ENCODE measurements at regions not wholly inside any gene's neighbourhood (a gene's known extent, or its start where the extent isn't known, plus 50 kb on each side); places are given as distances from the start of the nearest gene placed in this dataset.
"Not testable (repeated sequence)": the region's sequence is repeated elsewhere in the genome, so short reads cannot be mapped to it uniquely, and the experiment has no call there.

GRCh38 chr16:5296176-5296575 lies 198.6 kb upstream of the EEF2KMT start:
- ChIA-PET POLR2A (interaction anchor here (0.7 kb wide), 1 partner anchor 18 kb away, joined by 3 read pairs; no protein-coding TSS in a partner anchor), CTCF (ENCODE audit: unreplicated experiment) (no interaction called here)
- H3K4me1 ChIP-seq (ENCODE audit: insufficient read depth, low read length, poor library complexity, severe bottlenecking) = no peaks in the 10 kb centered on the region
- no peaks in the 10 kb centered on the region for H3K36me3 ChIP-seq (ENCODE audit: insufficient read depth, low read length)
- intact Hi-C loops (cut with micrococcal nuclease; ENCODE audit: unreplicated experiment) = no loop called here
- H3K9me3 ChIP-seq (ENCODE audit: low read length) = no peaks in the 10 kb centered on the region
- H3K4me2 ChIP-seq (ENCODE audit: low read length) = no peak overlapping the region
- TF ChIP-seq CTCF (conservative IDR thresholded peaks at IDR 0.05; ENCODE audit: low read length) = no peak
- no peak for TF ChIP-seq EZH2phosphoT487 (IDR thresholded peaks at IDR 0.05; ENCODE audit: borderline replicate concordance, low read depth, low read length)
- no TSS peak for BruUV-seq (replicated peaks)
- H3K27ac ChIP-seq (ENCODE audit: low read depth, low read length, poor library complexity, severe bottlenecking) = no peak overlapping the region
- H3K79me2 ChIP-seq (ENCODE audit: insufficient read depth, low read depth, low read length) = no peaks in the 10 kb centered on the region
- no peak overlapping the region for H2AFZ ChIP-seq (ENCODE audit: low read length)
- H4K20me1 ChIP-seq (ENCODE audit: insufficient read depth, low read length) = no peaks in the 10 kb centered on the region
- no peaks in the 10 kb centered on the region for H3K9me2 ChIP-seq (ENCODE audit: insufficient read depth, low read length)
- H3K4me3 ChIP-seq (ENCODE audit: low read depth, low read length, poor library complexity, severe bottlenecking) = no peak overlapping the region
- no peak for DNase-seq (ENCODE audit: low spot score)

GRCh38 chr16:5295304-5295703 lies 197.7 kb upstream of the EEF2KMT start:
- intact Hi-C loops (cut with micrococcal nuclease; ENCODE audit: unreplicated experiment); BruUV-seq (replicated peaks): not testable (repeated sequence)

GRCh38 chr16:5282152-5282551 lies 184.6 kb upstream of the EEF2KMT start:
- BruUV-seq (replicated peaks); H2AFZ ChIP-seq (ENCODE audit: low read length); H3K9me3 ChIP-seq (ENCODE audit: low read length); CTCF ChIA-PET (ENCODE audit: unreplicated experiment); H4K20me1 ChIP-seq (ENCODE audit: insufficient read depth, low read length); POLR2A ChIA-PET; H3K4me1 ChIP-seq (ENCODE audit: insufficient read depth, low read length, poor library complexity, severe bottlenecking); DNase-seq (ENCODE audit: low spot score); H3K4me2 ChIP-seq (ENCODE audit: low read length); H3K27ac ChIP-seq (ENCODE audit: low read depth, low read length, poor library complexity, severe bottlenecking); H3K79me2 ChIP-seq (ENCODE audit: insufficient read depth, low read depth, low read length); H3K9me2 ChIP-seq (ENCODE audit: insufficient read depth, low read length); intact Hi-C loops (cut with micrococcal nuclease; ENCODE audit: unreplicated experiment); H3K4me3 ChIP-seq (ENCODE audit: low read depth, low read length, poor library complexity, severe bottlenecking); H3K36me3 ChIP-seq (ENCODE audit: insufficient read depth, low read length): not testable (repeated sequence)

More at GRCh38 chr16:5295304-5295703, 197.7 kb upstream of the EEF2KMT start:
- H3K79me2 ChIP-seq (ENCODE audit: insufficient read depth, low read depth, low read length); H3K9me3 ChIP-seq (ENCODE audit: low read length); H3K4me3 ChIP-seq (ENCODE audit: low read depth, low read length, poor library complexity, severe bottlenecking); H2AFZ ChIP-seq (ENCODE audit: low read length); H4K20me1 ChIP-seq (ENCODE audit: insufficient read depth, low read length); DNase-seq (ENCODE audit: low spot score); H3K4me2 ChIP-seq (ENCODE audit: low read length); H3K9me2 ChIP-seq (ENCODE audit: insufficient read depth, low read length); CTCF ChIA-PET (ENCODE audit: unreplicated experiment); H3K36me3 ChIP-seq (ENCODE audit: insufficient read depth, low read length); H3K27ac ChIP-seq (ENCODE audit: low read depth, low read length, poor library complexity, severe bottlenecking); H3K4me1 ChIP-seq (ENCODE audit: insufficient read depth, low read length, poor library complexity, severe bottlenecking): not testable (repeated sequence)
- POLR2A ChIA-PET = interaction anchor here (0.6 kb wide), 1 partner anchor 1285 kb away, joined by 5 read pairs; no protein-coding TSS in a partner anchor

- no peak overlapping the region for H3K27ac ChIP-seq (ENCODE audit: low read depth, low read length, poor library complexity, severe bottlenecking)
- no peak overlapping the region for H2AFZ ChIP-seq (ENCODE audit: low read length)
- H3K36me3 ChIP-seq (ENCODE audit: insufficient read depth, low read length) = no peaks in the 10 kb centered on the region
- no peak for DNase-seq (ENCODE audit: low spot score)
- no peaks in the 10 kb centered on the region for H4K20me1 ChIP-seq (ENCODE audit: insufficient read depth, low read length)
- no TSS peak for BruUV-seq (replicated peaks)
- no peaks in the 10 kb centered on the region for H3K9me3 ChIP-seq (ENCODE audit: low read length)
- no peaks in the 10 kb centered on the region for H3K9me2 ChIP-seq (ENCODE audit: insufficient read depth, low read length)
- intact Hi-C loops (cut with micrococcal nuclease; ENCODE audit: unreplicated experiment) = no loop called here
- TF ChIP-seq CTCF (conservative IDR thresholded peaks at IDR 0.05; ENCODE audit: low read length) = no peak
- no peak for TF ChIP-seq EZH2phosphoT487 (IDR thresholded peaks at IDR 0.05; ENCODE audit: borderline replicate concordance, low read depth, low read length)
- ChIA-PET POLR2A (no interaction called here), CTCF (ENCODE audit: unreplicated experiment) (no interaction called here)
- no peaks in the 10 kb centered on the region for H3K79me2 ChIP-seq (ENCODE audit: insufficient read depth, low read depth, low read length)
- no peaks in the 10 kb centered on the region for H3K4me1 ChIP-seq (ENCODE audit: insufficient read depth, low read length, poor library complexity, severe bottlenecking)
- no peak overlapping the region for H3K4me2 ChIP-seq (ENCODE audit: low read length)
- no peak overlapping the region for H3K4me3 ChIP-seq (ENCODE audit: low read depth, low read length, poor library complexity, severe bottlenecking)
These were observed 159.9 kb upstream of the EEF2KMT start for GRCh38 chr16:5257462-5257861.
